Adipocyte (in vitro differentiated cells): ENCODE measurements at regions not wholly inside any gene's neighbourhood (a gene's known extent, or its start where the extent isn't known, plus 50 kb on each side); places are given as distances from the start of the nearest gene placed in this dataset.
A peak's percentile ranks its signal among the peaks of the same experiment; 100 is the strongest.

ENCODE experiments used
- DNase-seq: peaks from one replicate; pipeline ENCODE4 v3.0.0-alpha.2; 2015; ENCODE audit warnings: low read depth
- H3K27me3 ChIP-seq: replicated peaks from 2 replicates; pipeline ENCODE4 v1.7.0; 2013; ENCODE audit warnings: mild to moderate bottlenecking, low read length, moderate library complexity; ENCODE audit not compliant: control insufficient read depth, insufficient read depth
- H3K36me3 ChIP-seq: 2 replicates; pipeline ENCODE4 v1.7.0; 2013; ENCODE audit warnings: low read length, mild to moderate bottlenecking, moderate library complexity; ENCODE audit not compliant: control insufficient read depth, insufficient read depth, severe bottlenecking
- H3K4me1 ChIP-seq: 2 replicates; pipeline ENCODE4 v1.7.0; 2013; ENCODE audit warnings: mild to moderate bottlenecking, low read length, moderate library complexity; ENCODE audit not compliant: control insufficient read depth, insufficient read depth
- H3K4me3 ChIP-seq: 2 replicates; pipeline ENCODE4 v1.7.0; 2013; ENCODE audit warnings: mild to moderate bottlenecking, low read length, moderate library complexity
- H3K9ac ChIP-seq: 2 replicates; pipeline ENCODE4 v1.7.0; 2013; ENCODE audit warnings: mild to moderate bottlenecking, low read length, moderate library complexity
- H3K9me3 ChIP-seq: 2 replicates; pipeline ENCODE4 v1.7.0; 2013; ENCODE audit warnings: mild to moderate bottlenecking, low read length, moderate library complexity; ENCODE audit not compliant: control insufficient read depth

DNA sequence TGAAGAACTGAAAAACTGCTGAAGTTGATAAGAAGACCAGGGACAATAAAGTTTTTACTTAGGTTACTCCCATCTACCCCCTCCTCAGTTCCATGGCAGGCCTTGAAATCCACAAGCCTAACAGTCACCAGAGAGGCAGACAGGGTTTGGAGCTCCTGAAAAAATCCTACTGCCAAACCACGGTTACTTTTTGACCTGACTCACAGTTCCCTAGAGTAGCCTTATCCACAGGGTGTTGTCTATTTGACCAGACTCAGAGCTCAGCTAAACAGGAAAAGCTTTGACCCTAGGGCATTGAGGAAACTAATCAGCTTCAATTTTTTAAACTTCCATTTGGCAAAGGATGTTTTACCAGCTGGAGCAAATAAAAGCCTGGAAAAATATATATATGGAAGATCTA lies 257.7 kb upstream of the NT5E start:
- H3K36me3 ChIP-seq, result no peaks in the 10 kb centered on the region
- H3K4me1 ChIP-seq, result peaks cover 21% of the 10 kb centered on the region
- H3K27me3 ChIP-seq, result no peaks in the 10 kb centered on the region
- H3K9me3 ChIP-seq, result peaks cover 18% of the 10 kb centered on the region
- no peak for DNase-seq
- peak overlapping the region; percentile 25 for H3K4me3 ChIP-seq
- H3K9ac ChIP-seq, result peak overlapping the region; percentile 18

DNA sequence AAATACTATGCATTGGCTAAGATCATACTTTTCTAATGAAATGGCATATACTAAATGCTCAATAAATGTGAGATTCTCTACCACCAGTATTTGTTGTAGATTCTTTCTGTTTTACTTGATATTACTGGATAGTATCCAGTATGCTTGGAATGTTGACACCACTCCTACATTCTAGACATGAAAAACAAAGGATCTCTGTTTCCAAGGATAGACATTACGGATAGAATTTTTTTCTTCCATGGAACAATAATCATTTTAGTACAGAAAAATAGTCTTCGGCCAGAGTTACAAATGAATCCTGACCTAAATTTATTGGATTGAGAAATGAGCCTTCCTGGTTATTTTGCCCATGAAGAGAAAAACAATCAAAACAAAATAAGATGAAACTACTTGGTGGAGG lies 258.2 kb upstream of the NT5E start:
- no peak for DNase-seq

DNA sequence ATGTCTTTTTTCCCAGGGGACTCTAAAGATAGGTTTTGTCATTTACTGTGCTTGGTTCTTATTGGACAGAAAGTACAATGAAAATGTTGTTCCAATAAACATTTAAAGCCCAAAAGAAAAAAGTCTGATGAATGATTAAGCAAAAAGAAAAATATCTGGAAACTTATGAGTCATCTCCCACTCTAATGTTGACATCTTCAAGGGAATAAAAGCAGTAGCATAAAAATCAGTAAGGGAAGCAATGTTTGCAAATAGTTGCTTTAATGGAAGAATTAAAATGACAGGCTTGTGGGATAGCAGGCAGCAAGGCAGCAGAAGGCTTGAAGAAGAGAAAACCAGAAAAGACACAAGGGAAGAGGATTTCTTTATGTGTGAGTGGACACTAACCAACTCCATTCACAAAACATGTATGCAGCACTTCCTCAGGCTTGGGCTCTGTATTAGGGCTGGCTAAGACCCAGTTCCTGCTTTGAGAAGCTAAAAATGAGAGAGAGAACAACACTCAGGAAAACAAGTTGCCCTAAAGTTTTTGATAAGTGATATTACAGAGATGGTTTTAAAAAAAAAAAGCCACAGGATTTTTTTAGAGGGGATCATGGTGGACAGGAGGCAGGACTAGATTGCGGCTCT lies 263.2 kb upstream of the NT5E start:
- Histone ChIP-seq H3K36me3 (no peaks in the 10 kb centered on the region), H3K27me3 (no peaks in the 10 kb centered on the region), H3K9ac (peak overlapping the region; percentile 75), H3K9me3 (peaks cover 12% of the 10 kb centered on the region), H3K4me3 (peak overlapping the region; percentile 30), H3K4me1 (peaks cover 28% of the 10 kb centered on the region)
- peak; percentile 30 for DNase-seq

More for the DNA sequence above, 258.2 kb upstream of the NT5E start:
- H3K27me3 ChIP-seq, result no peaks in the 10 kb centered on the region
- H3K4me1 ChIP-seq, result peaks cover 26% of the 10 kb centered on the region
- peaks cover 18% of the 10 kb centered on the region for H3K9me3 ChIP-seq
- H3K36me3 ChIP-seq, result no peaks in the 10 kb centered on the region
- peak overlapping the region; percentile 18 for H3K9ac ChIP-seq
- peak overlapping the region; percentile 25 for H3K4me3 ChIP-seq

DNA sequence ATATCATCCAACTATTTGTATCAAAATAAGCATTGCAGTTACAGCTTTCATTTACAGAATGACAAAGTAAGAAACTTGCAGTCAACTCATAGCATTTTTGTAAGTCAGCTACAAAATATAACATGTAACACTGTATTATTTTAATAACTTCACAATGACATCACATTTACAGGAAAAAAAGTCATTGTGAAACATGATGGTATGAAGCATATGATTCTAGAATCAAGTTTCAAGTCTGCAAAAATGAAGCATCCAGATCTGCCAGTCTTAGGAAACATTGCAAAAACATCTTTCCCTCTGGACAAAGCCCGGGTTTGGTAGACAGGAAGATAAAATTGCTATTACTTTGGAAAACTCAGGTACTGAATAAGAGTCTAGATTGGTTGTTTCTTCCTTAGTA lies 263.9 kb upstream of the NT5E start:
- H3K36me3 ChIP-seq, result no peaks in the 10 kb centered on the region
- peaks cover 27% of the 10 kb centered on the region for H3K4me1 ChIP-seq
- peaks cover 12% of the 10 kb centered on the region for H3K9me3 ChIP-seq
- no peaks in the 10 kb centered on the region for H3K27me3 ChIP-seq
- H3K9ac ChIP-seq, result peak overlapping the region; percentile 75
- peak overlapping the region; percentile 30 for H3K4me3 ChIP-seq
- peak; percentile 66 for DNase-seq

DNA sequence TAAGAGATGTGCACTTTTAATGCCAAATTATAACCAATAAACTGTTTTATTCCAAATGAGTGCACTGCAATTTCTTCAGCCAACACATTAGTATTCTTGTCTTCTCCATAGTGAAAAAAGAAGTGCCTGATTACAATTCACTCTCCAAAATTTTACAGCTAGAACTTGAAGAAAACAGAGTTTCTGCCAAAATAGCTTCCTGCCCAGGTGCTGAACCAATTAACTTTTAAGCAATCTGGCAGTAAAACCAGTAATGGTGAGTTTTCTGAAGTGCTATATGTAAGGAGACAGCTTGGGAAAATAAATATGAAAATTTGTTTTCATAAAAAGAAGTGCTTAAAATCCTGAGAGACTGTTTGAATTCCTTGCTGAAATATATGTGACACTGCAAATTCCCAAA lies 266.0 kb upstream of the NT5E start:
- peaks cover 31% of the 10 kb centered on the region for H3K4me1 ChIP-seq
- H3K9me3 ChIP-seq, result peaks cover under 1% of the 10 kb centered on the region
- DNase-seq, result no peak
- H3K27me3 ChIP-seq, result no peaks in the 10 kb centered on the region
- no peak overlapping the region for H3K4me3 ChIP-seq
- H3K36me3 ChIP-seq, result no peaks in the 10 kb centered on the region
- no peak overlapping the region for H3K9ac ChIP-seq

DNA sequence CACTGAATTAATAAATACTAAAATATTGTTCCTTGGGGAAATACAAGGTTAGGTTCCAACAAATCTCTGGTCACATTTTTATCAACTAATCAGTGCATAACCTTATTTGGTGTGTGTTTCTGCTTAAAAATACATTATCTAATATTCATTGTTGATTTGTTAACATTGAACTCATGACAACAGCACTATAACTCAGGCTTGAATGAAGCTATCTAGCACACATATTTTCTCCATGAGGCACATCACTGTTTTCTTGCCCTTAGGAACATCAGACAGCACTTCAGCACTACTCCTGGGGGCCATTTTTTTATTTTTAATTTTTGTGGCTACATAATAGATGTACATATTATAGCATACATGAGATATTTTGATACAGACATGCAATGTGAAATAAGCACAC lies 277.2 kb upstream of the NT5E start:
- Histone ChIP-seq H3K36me3 (no peaks in the 10 kb centered on the region), H3K9ac (no peak overlapping the region), H3K4me3 (no peak overlapping the region), H3K4me1 (no peaks in the 10 kb centered on the region), H3K9me3 (peaks cover 13% of the 10 kb centered on the region), H3K27me3 (peaks cover under 1% of the 10 kb centered on the region)
- no peak for DNase-seq

DNA sequence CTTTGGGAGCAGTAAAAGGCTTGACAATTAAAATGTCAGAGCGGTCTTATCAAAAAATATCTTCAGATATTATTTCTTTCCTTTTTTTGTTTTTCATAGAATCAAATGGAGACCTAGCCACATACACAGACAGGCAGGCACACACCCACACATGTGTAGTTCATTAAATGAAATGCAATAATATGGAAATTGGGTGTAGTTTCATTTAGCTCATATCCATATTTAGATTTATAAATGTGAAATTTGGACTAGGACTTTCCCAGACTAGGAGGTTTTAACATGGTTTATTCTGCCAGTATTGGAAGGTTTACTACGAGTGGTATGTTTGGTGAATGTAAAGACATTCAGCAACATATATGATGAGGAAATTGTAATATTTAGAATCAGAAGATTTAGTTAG lies 277.7 kb upstream of the NT5E start:
- Histone ChIP-seq H3K27me3 (peaks cover 2% of the 10 kb centered on the region), H3K9me3 (peaks cover 13% of the 10 kb centered on the region), H3K36me3 (no peaks in the 10 kb centered on the region), H3K9ac (no peak overlapping the region), H3K4me1 (no peaks in the 10 kb centered on the region), H3K4me3 (no peak overlapping the region)
- no peak for DNase-seq

DNA sequence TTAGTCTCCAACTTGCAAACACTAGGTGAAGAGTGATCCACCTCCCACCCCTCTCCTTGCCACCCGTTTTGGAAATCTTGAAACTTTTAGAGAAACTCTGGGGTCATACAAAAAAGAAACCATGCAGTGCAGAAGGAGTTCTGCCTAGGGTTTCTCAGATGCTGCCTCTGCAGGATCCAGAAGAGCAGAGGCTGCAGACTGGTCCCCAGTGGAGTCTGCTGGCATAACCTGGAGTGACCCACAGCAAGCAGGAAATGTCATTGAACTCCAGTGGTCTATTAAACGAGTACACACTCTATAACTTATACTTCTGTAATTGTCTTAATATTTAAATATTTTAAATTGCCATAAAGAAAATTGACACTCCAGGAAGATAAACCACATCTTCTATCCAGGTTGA lies 280.7 kb upstream of the NT5E start:
- H3K36me3 ChIP-seq, result no peaks in the 10 kb centered on the region
- no peaks in the 10 kb centered on the region for H3K4me1 ChIP-seq
- H3K27me3 ChIP-seq, result peaks cover 11% of the 10 kb centered on the region
- H3K4me3 ChIP-seq, result no peak overlapping the region
- DNase-seq, result no peak
- no peak overlapping the region for H3K9ac ChIP-seq
- no peaks in the 10 kb centered on the region for H3K9me3 ChIP-seq

DNA sequence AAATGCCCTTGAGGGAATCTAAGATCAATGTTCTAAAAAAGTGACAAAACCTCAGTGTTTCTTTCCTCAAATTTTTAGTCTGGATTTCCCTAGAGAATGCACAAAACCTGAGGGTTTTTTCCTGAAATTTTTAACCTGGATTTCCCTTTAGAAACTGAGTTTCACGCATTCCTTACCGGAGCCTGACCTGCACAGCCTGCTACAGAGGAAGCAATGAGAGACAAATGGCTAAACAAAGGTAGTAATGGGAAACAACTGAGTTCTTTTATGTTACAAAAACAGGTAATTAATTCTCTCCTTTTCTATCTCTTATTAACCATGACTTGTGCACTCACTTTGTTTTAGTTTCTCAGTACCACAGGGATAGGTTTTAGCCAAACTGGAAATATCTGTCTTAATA lies 281.7 kb upstream of the NT5E start:
- no peaks in the 10 kb centered on the region for H3K36me3 ChIP-seq
- peaks cover 13% of the 10 kb centered on the region for H3K27me3 ChIP-seq
- no peak for DNase-seq
- no peaks in the 10 kb centered on the region for H3K4me1 ChIP-seq
- no peak overlapping the region for H3K4me3 ChIP-seq
- no peaks in the 10 kb centered on the region for H3K9me3 ChIP-seq
- no peak overlapping the region for H3K9ac ChIP-seq

DNA sequence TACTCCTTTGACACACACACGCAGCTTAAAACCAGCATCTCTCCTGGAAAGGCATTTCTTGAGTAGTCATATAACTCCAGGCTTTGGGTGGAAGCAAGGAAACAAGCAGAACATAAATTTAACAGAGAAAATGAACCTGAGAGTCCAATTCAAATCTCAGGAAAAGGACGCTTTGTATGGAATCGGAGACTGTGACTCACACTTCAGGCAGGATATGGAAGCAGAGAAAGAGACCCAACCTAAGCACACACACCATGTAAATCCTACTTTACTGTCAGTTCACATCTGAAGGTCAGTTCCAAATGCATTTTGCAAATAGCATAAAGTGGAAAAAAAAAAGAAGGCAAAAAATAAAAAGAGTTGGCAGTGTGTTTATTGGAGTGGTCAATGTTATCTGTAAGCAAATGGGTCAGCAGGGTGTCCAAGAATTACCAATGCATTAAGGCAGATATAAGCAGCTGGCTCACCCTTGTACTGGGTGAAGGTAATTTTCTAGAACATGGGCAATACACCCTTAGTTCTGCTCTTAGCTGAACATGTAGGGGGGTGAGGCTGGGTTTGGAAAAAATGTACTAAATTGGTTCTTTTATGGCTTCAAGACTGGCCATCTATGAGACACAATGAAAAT lies 283.7 kb upstream of the NT5E start:
- Histone ChIP-seq H3K4me3 (no peak overlapping the region), H3K9ac (no peak overlapping the region), H3K36me3 (no peaks in the 10 kb centered on the region), H3K27me3 (peaks cover 13% of the 10 kb centered on the region), H3K4me1 (no peaks in the 10 kb centered on the region), H3K9me3 (no peaks in the 10 kb centered on the region)
- no peak for DNase-seq

DNA sequence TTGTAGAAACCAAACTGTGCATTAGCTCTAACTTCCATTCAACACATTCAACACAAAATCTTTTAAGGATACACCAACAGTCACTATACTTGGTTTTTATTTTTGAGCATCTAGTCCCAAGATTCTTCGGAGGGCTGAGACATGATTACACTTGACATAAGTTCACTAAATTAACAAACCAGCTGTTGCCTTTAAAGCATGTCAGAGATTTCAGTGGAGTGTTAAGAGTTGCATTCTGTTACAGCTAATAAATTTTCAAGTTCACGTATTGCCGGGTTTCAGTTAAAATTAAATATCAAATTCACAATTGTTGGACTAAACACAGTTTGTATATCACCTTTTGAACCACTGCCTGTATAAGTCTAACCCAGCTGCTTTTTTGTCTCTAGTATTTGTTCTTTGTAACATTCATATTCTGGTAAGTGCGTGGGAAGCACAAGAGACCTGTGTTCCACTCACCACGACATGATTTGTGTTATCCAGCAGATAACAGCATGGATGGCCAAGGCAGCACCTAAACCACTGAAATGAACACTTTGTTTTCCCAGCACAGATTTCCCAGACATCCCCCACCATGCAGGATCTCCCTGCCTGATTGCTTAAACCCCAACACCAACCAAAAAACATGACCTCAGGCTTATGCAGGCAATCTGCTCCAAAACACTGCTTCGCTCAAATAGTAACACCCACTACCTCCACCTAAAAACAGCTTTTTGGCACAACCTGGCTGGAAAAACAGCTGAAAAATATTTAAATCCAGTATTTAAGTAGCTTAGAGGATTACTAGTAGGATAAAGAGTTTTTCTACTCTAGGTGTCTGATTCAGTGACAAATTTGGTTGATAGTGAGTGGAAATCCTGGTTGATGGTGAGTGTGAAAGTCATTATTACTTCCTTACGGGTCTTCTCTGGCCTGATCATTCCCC lies 286.5 kb upstream of the NT5E start:
- H3K36me3 ChIP-seq, result no peaks in the 10 kb centered on the region
- peaks cover 13% of the 10 kb centered on the region for H3K27me3 ChIP-seq
- no peak overlapping the region for H3K9ac ChIP-seq
- no peak for DNase-seq
- no peaks in the 10 kb centered on the region for H3K4me1 ChIP-seq
- H3K4me3 ChIP-seq, result no peak overlapping the region
- H3K9me3 ChIP-seq, result no peaks in the 10 kb centered on the region
